Kidney (tissue), 13 donors: ENCODE measurements at regions not wholly inside any gene's neighbourhood (a gene's known extent, or its start where the extent isn't known, plus 50 kb on each side); places are given as distances from the start of the nearest gene placed in this dataset.

Experiments
- DNase-seq, 5 donors: peaks; one replicate each; pipeline ENCODE4 v3.0.0-alpha.2; 2013 to 2020
- FAIRE-seq: peaks from 2 replicates; lab custom pipeline; 2012; peaks lifted over from hg19 to GRCh38; lab: Jason Lieb, UNC
- H3K27ac ChIP-seq, 2 donors: one replicate each; pipeline ENCODE4 v1.7.0; 2013; ENCODE audit warnings: low read depth in 2 of 2, low read length in 2 of 2, inconsistent platforms in 1 of 2
- H3K27me3 ChIP-seq: one replicate; pipeline ENCODE4 v1.7.1; 2013; ENCODE audit warnings: low read length, inconsistent platforms; ENCODE audit not compliant: control insufficient read depth, insufficient read depth
- H3K36me3 ChIP-seq, 3 donors: one replicate each; pipeline versions ENCODE4 v1.7.0 to v1.7.1; 2013; ENCODE audit warnings: low read length in 3 of 3, control low read depth in 1 of 3, inconsistent platforms in 1 of 3; ENCODE audit not compliant: insufficient read depth in 3 of 3, control insufficient read depth in 2 of 3
- H3K4me1 ChIP-seq, 3 donors: one replicate each; pipeline versions ENCODE4 v1.7.0 to v1.7.1; 2013; ENCODE audit warnings: low read length in 3 of 3, inconsistent platforms in 1 of 3, low read depth in 1 of 3; ENCODE audit not compliant: control insufficient read depth in 2 of 3, insufficient read depth in 2 of 3
- H3K4me3 ChIP-seq, 3 donors: one replicate each; pipeline versions ENCODE4 v1.7.0 to v1.8.1; 2013; ENCODE audit warnings: low read length in 3 of 3, control low read depth in 1 of 3, inconsistent platforms in 1 of 3
- H3K9ac ChIP-seq, 3 donors: one replicate each; pipeline versions ENCODE4 v1.7.0 to v1.7.1; 2013; ENCODE audit warnings: low read length in 3 of 3, control low read depth in 1 of 3, inconsistent platforms in 1 of 3
- H3K9me3 ChIP-seq, 3 donors: one replicate each; pipeline versions ENCODE4 v1.7.0 to v1.7.1; 2013; ENCODE audit warnings: low read length in 3 of 3, control low read depth in 1 of 3, inconsistent platforms in 1 of 3; ENCODE audit not compliant: control insufficient read depth in 2 of 3, insufficient read depth in 1 of 3
- CTCF ChIP-seq: IDR thresholded peaks from 3 replicates; pipeline ENCODE4 v1.5.1; 2012; ENCODE audit warnings: mild to moderate bottlenecking, moderate library complexity, borderline replicate concordance; ENCODE audit not compliant: insufficient read depth; ENCODE audit errors: extremely low read depth
- intact Hi-C: fragments of 100-400 bp; cut with DNase I; formaldehyde crosslinking; loops from one replicate; pipeline ENCODE4 v1.11.1; 2022
- donor health status: control.
- donor health status: control.
- donor health status: control.
- donor health status: control.
- donor health status: control.
- donor health status: DM: yes; HTN: yes; CAD: no.
- donor health status: Normal renal cell carcinoma (clear cell type).

DNA sequence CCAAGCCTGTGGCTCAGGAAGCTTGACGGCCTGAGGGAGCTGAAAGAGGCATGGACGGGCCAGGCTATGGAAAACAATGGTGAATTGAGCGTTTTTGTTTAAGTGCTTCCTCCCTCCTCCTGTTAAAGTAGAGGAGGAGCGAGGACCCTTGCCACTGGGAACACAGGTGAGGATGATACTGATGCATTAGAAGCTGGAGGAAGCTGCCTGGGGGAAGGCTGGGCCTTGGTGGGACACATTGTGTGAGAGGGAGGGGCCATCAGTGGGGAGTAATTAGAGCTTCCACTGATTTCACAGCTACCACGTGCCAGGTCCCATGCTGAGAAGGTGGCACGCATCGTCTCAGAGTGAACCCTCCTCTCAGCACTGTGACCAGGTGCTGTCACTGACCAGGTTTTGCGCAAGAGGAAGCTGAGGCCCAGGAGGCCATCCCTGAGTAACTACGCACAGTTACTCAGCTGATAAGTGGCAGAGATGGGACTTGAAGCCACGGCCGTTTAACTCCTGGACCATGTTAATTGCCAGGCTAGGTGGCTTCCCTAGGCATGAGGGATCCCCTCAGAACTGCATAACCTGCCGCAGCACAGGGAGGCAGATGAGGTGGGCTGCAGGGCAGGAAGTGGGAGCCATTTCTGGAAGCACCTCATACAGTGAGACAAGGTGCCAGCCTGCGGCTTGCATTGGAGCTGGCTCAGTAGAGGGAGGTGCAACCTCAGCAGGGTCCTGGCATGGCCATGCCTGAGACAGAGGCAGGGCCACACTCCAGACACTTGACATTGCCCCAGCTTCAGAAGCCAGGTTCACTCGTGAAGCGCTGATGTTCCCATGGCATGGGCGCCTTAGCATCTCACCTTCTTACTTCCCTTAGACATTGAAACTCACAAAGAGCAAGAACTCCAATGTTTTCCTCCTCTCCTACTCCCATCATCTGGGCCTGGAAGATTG is 195.3 kb upstream of the MVB12B start:
- Histone ChIP-seq H3K27me3 (no peaks in the 10 kb centered on the region), H3K9ac (no peak overlapping the region), H3K4me1 (no peaks in the 10 kb centered on the region), H3K36me3 (no peaks in the 10 kb centered on the region), H3K4me3 (no peak overlapping the region), H3K9me3 (peaks cover 0 to 3% (median 0%) of the 10 kb centered on the region in 3 donors), H3K27ac (no peak overlapping the region)
- no peak for TF ChIP-seq CTCF
- FAIRE-seq (no peak), DNase-seq (no peak)
- intact Hi-C loops, result no loop called here

- Histone ChIP-seq H3K27me3 (no peaks in the 10 kb centered on the region), H3K27ac (no peak overlapping the region), H3K4me3 (no peak overlapping the region), H3K9me3 (peaks cover 0 to 3% (median 0%) of the 10 kb centered on the region in 3 donors), H3K9ac (no peak overlapping the region), H3K4me1 (no peaks in the 10 kb centered on the region), H3K36me3 (no peaks in the 10 kb centered on the region)
- intact Hi-C loops, result no loop called here
- DNase-seq, result no peak
- TF ChIP-seq CTCF, result no peak
- FAIRE-seq, result no peak
Observed at GRCh38 chr9:126132746-126133145, 193.9 kb upstream of the MVB12B start.

DNA sequence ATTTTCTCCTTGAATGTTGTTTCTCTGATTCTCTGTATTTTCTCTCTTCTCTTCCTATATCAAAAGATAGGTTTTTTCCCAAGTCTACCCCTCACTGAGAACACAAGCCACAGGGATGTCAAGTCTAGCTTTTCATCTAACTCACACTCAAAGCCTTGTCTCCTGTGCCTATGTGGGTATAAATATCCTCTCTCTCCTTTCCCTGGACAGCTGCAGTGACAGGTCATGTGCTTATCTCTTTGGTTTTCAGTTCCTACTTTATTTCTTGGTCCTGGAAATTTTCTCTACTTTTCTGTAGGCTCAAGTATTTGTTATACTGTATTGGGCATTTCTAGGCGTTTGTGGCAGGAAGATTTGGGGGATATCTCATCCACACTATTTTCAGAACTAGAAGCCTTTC is 182.4 kb upstream of the MVB12B start:
- intact Hi-C loops, result no loop called here
- Histone ChIP-seq H3K4me1 (no peaks in the 10 kb centered on the region), H3K9ac (no peak overlapping the region), H3K27ac (no peak overlapping the region), H3K36me3 (no peaks in the 10 kb centered on the region), H3K27me3 (no peaks in the 10 kb centered on the region), H3K9me3 (peaks cover 0 to 7% (median 0%) of the 10 kb centered on the region in 3 donors), H3K4me3 (no peak overlapping the region)
- TF ChIP-seq CTCF, result no peak
- no peak for DNase-seq
- no peak for FAIRE-seq
